Naive thymus-derived CD4-positive, alpha-beta T cell (primary cell): ENCODE measurements at regions not wholly inside any gene's neighbourhood (a gene's known extent, or its start where the extent isn't known, plus 50 kb on each side); places are given as distances from the start of the nearest gene placed in this dataset.

Experiments
- ATAC-seq: fragments of 150-1000 bp; cut with Tn5 transposase; 2 replicates; pipeline ENCODE4 v1.10.0; 2021; ENCODE audit warnings: mild to moderate bottlenecking, moderate library complexity
- CTCF ChIA-PET: fragments of 350-600 bp; sonication (Branson Sonifier 250); formaldehyde crosslinking; loops from one replicate; lab custom pipeline; 2021; ENCODE audit warnings: antibody characterized with exemption; lab: Charles Lee
- POLR2A ChIA-PET: fragments of 350-600 bp; sonication (Branson Sonifier 250); formaldehyde crosslinking; loops from one replicate; lab custom pipeline; 2021; ENCODE audit warnings: antibody characterized with exemption, inconsistent platforms; lab: Charles Lee
- DNase-seq, 9 donors: peaks; one replicate each; pipeline versions ENCODE4 v3.0.0 to v3.0.0-alpha.2; 2020 to 2022; ENCODE audit warnings: mixed read lengths in 1 of 9
- H3K27ac ChIP-seq: one replicate; pipeline ENCODE4 v1.7.0; 2013; ENCODE audit warnings: mild to moderate bottlenecking, low read depth, low read length, moderate library complexity
- H3K27me3 ChIP-seq, 2 donors: one replicate each; pipeline ENCODE4 v1.7.0; 2013; ENCODE audit warnings: low read length in 2 of 2, mild to moderate bottlenecking in 2 of 2, moderate library complexity in 2 of 2; ENCODE audit not compliant: control insufficient read depth in 2 of 2, insufficient read depth in 2 of 2
- H3K36me3 ChIP-seq, 3 experiments: 1 replicate in 2 of 3; 2 replicates in 1 of 3; pipeline ENCODE4 v1.7.0; 2013; ENCODE audit warnings: low read length in 3 of 3, mild to moderate bottlenecking in 3 of 3, moderate library complexity in 1 of 3; ENCODE audit not compliant: insufficient read depth in 3 of 3, control insufficient read depth in 2 of 3
- H3K4me1 ChIP-seq, 2 donors: one replicate each; pipeline ENCODE4 v1.7.0; 2013; ENCODE audit warnings: low read length in 2 of 2, mild to moderate bottlenecking in 2 of 2, moderate library complexity in 1 of 2; ENCODE audit not compliant: control insufficient read depth in 2 of 2, insufficient read depth in 2 of 2
- H3K4me3 ChIP-seq: 2 replicates; pipeline ENCODE4 v1.7.0; 2013; ENCODE audit warnings: mild to moderate bottlenecking, low read length
- H3K9me3 ChIP-seq, 3 experiments: 1 replicate in 2 of 3; 2 replicates in 1 of 3; pipeline ENCODE4 v1.7.0; 2013; ENCODE audit warnings: low read length in 3 of 3; ENCODE audit not compliant: control insufficient read depth in 2 of 3
- H3K27ac Mint-ChIP-seq, 9 donors: one replicate each; pipeline ENCODE4 v1.8.0; 2020 to 2022; ENCODE audit warnings: mixed read lengths in 9 of 9, mild to moderate bottlenecking in 8 of 9, moderate library complexity in 5 of 9, inconsistent platforms in 2 of 9
- H3K27me3 Mint-ChIP-seq, 5 donors: one replicate each; pipeline ENCODE4 v1.8.0; 2021 to 2022; ENCODE audit warnings: mixed read lengths in 5 of 5, mild to moderate bottlenecking in 1 of 5
- H3K36me3 Mint-ChIP-seq, 5 donors: one replicate each; pipeline ENCODE4 v1.8.0; 2020 to 2022; ENCODE audit warnings: mixed read lengths in 5 of 5, mild to moderate bottlenecking in 3 of 5, inconsistent platforms in 1 of 5
- H3K4me1 Mint-ChIP-seq, 7 donors: one replicate each; pipeline ENCODE4 v1.8.0; 2020 to 2022; ENCODE audit warnings: mixed read lengths in 7 of 7, mild to moderate bottlenecking in 3 of 7, inconsistent platforms in 1 of 7
- H3K4me3 Mint-ChIP-seq, 10 donors: one replicate each; pipeline ENCODE4 v1.8.0; 2020 to 2022; ENCODE audit warnings: mild to moderate bottlenecking in 10 of 10, mixed read lengths in 10 of 10, moderate library complexity in 6 of 10, inconsistent platforms in 2 of 10
- H3K9me3 Mint-ChIP-seq, 11 donors: one replicate each; pipeline ENCODE4 v1.8.0; 2020 to 2022; ENCODE audit warnings: mixed read lengths in 11 of 11, mild to moderate bottlenecking in 4 of 11, inconsistent platforms in 1 of 11, moderate library complexity in 1 of 11
- intact Hi-C, 2 donors: fragments of 100-400 bp; cut with micrococcal nuclease; formaldehyde crosslinking; loops; one replicate each; pipeline ENCODE4 v1.15.1; 2023

GRCh38 chr21:43303275-43304178, 123.4 kb downstream of the SIK1 start:
- POLR2A ChIA-PET, result no interaction called here
- Histone ChIP-seq H3K4me1 (no peaks in the 10 kb centered on the region), H3K27ac (no peak overlapping the region), H3K9me3 (no peaks in the 10 kb centered on the region), H3K27me3 (no peaks in the 10 kb centered on the region), H3K36me3 (no peaks in the 10 kb centered on the region), H3K4me3 (no peak overlapping the region)
- Mint-ChIP-seq H3K27me3 (no peaks in the 10 kb centered on the region), H3K4me3 (no peak overlapping the region), H3K36me3 (no peaks in the 10 kb centered on the region), H3K4me1 (peaks cover 0 to 2% (median 0%) of the 10 kb centered on the region in 7 donors), H3K27ac (peak overlapping the region in 1 of 9 donors; percentile 57), H3K9me3 (peaks cover 0 to 6% (median 0%) of the 10 kb centered on the region in 11 donors)
- no peak for DNase-seq
- no peak for ATAC-seq
- CTCF ChIA-PET, result no interaction called here
- intact Hi-C loops, result no loop called here

- H3K9me3 ChIP-seq, result no peaks in the 10 kb centered on the region
- no peak overlapping the region for H3K27ac ChIP-seq
- no peaks in the 10 kb centered on the region for H3K4me1 ChIP-seq
- CTCF ChIA-PET, result no interaction called here
- Mint-ChIP-seq H3K27ac (no peak overlapping the region), H3K4me3 (no peak overlapping the region), H3K36me3 (no peaks in the 10 kb centered on the region), H3K27me3 (no peaks in the 10 kb centered on the region), H3K9me3 (peaks cover 0 to 7% (median 0%) of the 10 kb centered on the region in 11 donors), H3K4me1 (peaks cover 0 to 2% (median 0%) of the 10 kb centered on the region in 7 donors)
- no peak for ATAC-seq
- no peaks in the 10 kb centered on the region for H3K27me3 ChIP-seq
- H3K4me3 ChIP-seq, result no peak overlapping the region
- no peaks in the 10 kb centered on the region for H3K36me3 ChIP-seq
- DNase-seq, result no peak
- POLR2A ChIA-PET, result no interaction called here
- intact Hi-C loops, result no loop called here
Observed at GRCh38 chr21:43302769-43303168, 124.2 kb downstream of the SIK1 start.

GRCh38 chr21:43302062-43302700, 124.8 kb downstream of the SIK1 start:
- no peaks in the 10 kb centered on the region for H3K27me3 ChIP-seq
- no peak overlapping the region for H3K4me3 Mint-ChIP-seq
- no peaks in the 10 kb centered on the region for H3K36me3 ChIP-seq
- intact Hi-C loops, result no loop called here
- H3K27me3 Mint-ChIP-seq, result no peaks in the 10 kb centered on the region
- H3K27ac Mint-ChIP-seq, result no peak overlapping the region
- DNase-seq, result no peak
- H3K27ac ChIP-seq, result no peak overlapping the region
- no peaks in the 10 kb centered on the region for H3K4me1 Mint-ChIP-seq
- ChIA-PET CTCF (no interaction called here), POLR2A (no interaction called here)
- H3K9me3 ChIP-seq, result no peaks in the 10 kb centered on the region
- no peaks in the 10 kb centered on the region for H3K4me1 ChIP-seq
- peaks cover 0 to 7% (median 0%) of the 10 kb centered on the region in 11 donors for H3K9me3 Mint-ChIP-seq
- no peak overlapping the region for H3K4me3 ChIP-seq
- no peaks in the 10 kb centered on the region for H3K36me3 Mint-ChIP-seq
- no peak for ATAC-seq

- no peaks in the 10 kb centered on the region for H3K36me3 Mint-ChIP-seq
- no peak for ATAC-seq
- Histone ChIP-seq H3K27me3 (no peaks in the 10 kb centered on the region), H3K36me3 (no peaks in the 10 kb centered on the region), H3K4me3 (no peak overlapping the region), H3K4me1 (no peaks in the 10 kb centered on the region), H3K27ac (no peak overlapping the region), H3K9me3 (no peaks in the 10 kb centered on the region)
- no peak for DNase-seq
- H3K4me3 Mint-ChIP-seq, result no peak overlapping the region
- no peaks in the 10 kb centered on the region for H3K27me3 Mint-ChIP-seq
- H3K27ac Mint-ChIP-seq, result no peak overlapping the region
- ChIA-PET CTCF (no interaction called here), POLR2A (no interaction called here)
- H3K4me1 Mint-ChIP-seq, result no peaks in the 10 kb centered on the region
- peaks cover 0 to 7% (median 0%) of the 10 kb centered on the region in 11 donors for H3K9me3 Mint-ChIP-seq
- intact Hi-C loops, result no loop called here
Observed at GRCh38 chr21:43301409-43302061, 125.4 kb downstream of the SIK1 start.

GRCh38 chr21:43300496-43301408, 126.2 kb downstream of the SIK1 start:
- no peak overlapping the region for H3K27ac ChIP-seq
- peaks cover 0 to under 1% (median 0%) of the 10 kb centered on the region in 5 donors for H3K27me3 Mint-ChIP-seq
- H3K4me3 ChIP-seq, result no peak overlapping the region
- CTCF ChIA-PET, result no interaction called here
- ATAC-seq (no peak), DNase-seq (no peak)
- intact Hi-C loops, result no loop called here
- H3K27ac Mint-ChIP-seq, result no peak overlapping the region
- H3K9me3 Mint-ChIP-seq, result peaks cover 0 to 8% (median 0%) of the 10 kb centered on the region in 11 donors
- H3K36me3 ChIP-seq, result no peaks in the 10 kb centered on the region
- H3K9me3 ChIP-seq, result no peaks in the 10 kb centered on the region
- no peaks in the 10 kb centered on the region for H3K27me3 ChIP-seq
- no peaks in the 10 kb centered on the region for H3K4me1 Mint-ChIP-seq
- no peak overlapping the region for H3K4me3 Mint-ChIP-seq
- POLR2A ChIA-PET, result no interaction called here
- no peaks in the 10 kb centered on the region for H3K36me3 Mint-ChIP-seq
- H3K4me1 ChIP-seq, result no peaks in the 10 kb centered on the region
